ENCODE measurements at regions not wholly inside any gene's neighbourhood (a gene's known extent, or its start where the extent isn't known, plus 50 kb on each side); places are given as distances from the start of the nearest gene placed in this dataset.
"Not testable (repeated sequence)": the region's sequence is repeated elsewhere in the genome, so short reads cannot be mapped to it uniquely, and the experiment has no call there.

DNA sequence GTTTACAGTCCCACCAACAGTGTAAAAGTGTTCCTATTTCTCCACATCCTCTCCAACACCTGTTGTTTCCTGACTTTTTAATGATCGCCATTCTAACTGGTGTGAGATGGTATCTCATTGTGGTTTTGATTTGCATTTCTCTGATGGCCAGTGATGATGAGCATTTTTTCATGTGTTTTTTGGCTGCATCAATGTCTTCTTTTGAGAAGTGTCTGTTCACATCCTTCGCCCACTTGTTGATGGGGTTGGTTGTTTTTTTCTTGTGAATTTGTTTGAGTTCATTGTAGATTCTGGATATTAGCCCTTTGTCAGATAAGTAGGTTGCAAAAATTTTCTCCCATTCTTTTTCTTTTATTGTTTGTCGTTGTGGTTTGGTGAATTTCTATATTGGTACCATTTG lies 242.5 kb downstream of the LRIG3 start:
- DNase-seq: not testable (repeated sequence)

- DNase-seq: no peak
Measured at GRCh38 chr12:58678753-58679152, 241.6 kb downstream of the LRIG3 start.

- no peak for DNase-seq
Measured at GRCh38 chr12:58681730-58682129, 238.6 kb downstream of the LRIG3 start.

- DNase-seq: no peak
Measured at GRCh38 chr12:58695263-58695662, 225.0 kb downstream of the LRIG3 start.

GRCh38 chr12:58701536-58701935 lies 218.8 kb downstream of the LRIG3 start:
- no peak for DNase-seq

DNA sequence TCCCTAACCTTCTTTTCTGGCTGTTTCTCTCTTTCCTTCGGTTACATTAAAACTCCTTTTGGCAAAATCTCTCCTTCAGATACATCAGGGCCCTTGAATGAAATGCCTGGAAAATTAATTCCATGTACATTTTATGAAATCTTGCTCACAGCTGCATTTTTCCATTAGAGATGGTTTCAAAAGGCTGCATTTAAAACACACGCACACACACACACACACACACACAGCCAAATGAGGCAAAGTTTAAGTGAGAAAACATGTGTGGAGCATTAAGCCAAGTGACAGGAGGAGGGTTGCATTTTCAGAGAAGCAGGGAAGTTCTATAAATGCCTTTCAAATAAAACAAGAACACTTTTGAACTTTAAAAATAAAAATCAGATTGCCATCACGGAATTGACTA lies 216.4 kb downstream of the LRIG3 start:
- no peak for DNase-seq

- DNase-seq: not testable (repeated sequence)
Measured at GRCh38 chr12:58704770-58705169, 215.5 kb downstream of the LRIG3 start.

GRCh38 chr12:58710901-58711300 lies 209.4 kb downstream of the LRIG3 start:
- DNase-seq: no peak

GRCh38 chr12:58711974-58712373 lies 208.3 kb downstream of the LRIG3 start:
- no peak for DNase-seq

GRCh38 chr12:58712976-58713375 lies 207.3 kb downstream of the LRIG3 start:
- DNase-seq: no peak

- no peak for DNase-seq
Measured at GRCh38 chr12:58719161-58719560, 201.1 kb downstream of the LRIG3 start.

- no peak for DNase-seq
Measured at GRCh38 chr12:58720421-58720820, 199.9 kb downstream of the LRIG3 start.

DNA sequence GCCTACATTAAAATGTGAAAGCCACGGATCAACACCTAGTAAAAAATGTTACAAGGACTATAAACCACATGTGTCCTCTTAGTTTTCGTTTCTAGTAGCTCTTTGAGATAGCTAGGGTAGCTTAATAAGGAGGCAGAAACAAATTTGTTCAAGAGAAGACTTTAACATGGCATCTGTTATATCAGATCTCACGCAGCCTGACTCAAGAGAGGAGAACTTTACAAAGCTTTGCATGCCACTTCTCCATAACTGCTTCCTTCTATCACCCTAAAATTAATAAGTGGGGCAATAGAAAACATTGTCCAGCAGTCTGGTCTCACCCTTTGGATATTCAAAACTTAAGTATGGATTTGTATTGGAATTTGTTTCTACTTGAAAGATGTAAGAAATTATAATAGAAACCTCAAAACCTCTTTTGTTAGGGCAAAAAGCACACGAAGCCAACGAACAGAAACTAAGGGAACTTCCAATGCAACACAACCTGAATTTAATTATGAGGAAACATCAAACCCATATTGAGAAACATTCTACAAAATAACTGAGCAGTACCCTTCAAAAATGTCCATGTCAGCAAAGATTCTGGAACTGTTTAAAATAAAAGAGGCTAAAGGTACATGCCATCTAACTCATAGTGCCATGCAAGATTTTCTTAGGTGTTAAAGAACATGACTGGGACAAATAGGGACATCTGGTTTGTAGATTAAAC lies 194.8 kb downstream of the LRIG3 start:
- no peak for DNase-seq

DNA sequence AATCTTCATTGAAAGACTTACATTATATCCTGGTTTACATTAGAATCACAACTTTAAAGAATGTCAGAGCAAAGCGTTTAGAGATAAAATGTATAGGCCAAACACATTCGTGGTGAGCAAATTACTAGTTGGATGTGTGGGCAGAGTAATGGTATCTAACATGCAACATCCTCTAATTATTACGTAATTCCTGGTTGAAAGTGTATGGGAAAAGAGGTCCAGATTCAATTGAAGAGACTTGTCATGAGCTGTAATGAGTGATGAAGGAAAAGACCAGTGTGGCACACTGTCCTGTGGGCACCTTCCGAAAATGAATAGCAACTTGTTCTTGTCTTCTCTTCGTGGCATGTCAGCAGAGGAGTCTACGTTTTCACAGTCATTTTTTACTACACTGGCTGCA lies 192.8 kb downstream of the LRIG3 start:
- DNase-seq: no peak

DNA sequence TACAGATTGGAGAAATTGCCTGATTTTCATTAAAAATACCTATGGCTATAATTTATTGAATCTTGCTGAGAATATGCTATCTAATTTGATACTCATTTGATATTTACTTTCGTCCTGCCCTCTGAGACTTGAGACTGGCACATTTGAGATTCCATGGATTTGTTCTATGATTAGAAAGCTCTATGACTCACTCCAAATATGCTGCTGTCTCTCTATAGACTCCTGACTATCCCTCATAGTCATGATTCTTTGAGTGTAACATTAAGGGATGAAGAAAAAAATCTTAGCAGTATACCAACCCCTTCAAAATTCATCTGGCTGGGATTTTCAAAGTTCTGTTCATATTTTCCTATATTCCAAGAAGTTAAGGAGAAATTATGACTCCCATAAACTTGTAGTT lies 191.9 kb downstream of the LRIG3 start:
- no peak for DNase-seq

GRCh38 chr12:58731096-58731495 lies 189.2 kb downstream of the LRIG3 start:
- no peak for DNase-seq

DNA sequence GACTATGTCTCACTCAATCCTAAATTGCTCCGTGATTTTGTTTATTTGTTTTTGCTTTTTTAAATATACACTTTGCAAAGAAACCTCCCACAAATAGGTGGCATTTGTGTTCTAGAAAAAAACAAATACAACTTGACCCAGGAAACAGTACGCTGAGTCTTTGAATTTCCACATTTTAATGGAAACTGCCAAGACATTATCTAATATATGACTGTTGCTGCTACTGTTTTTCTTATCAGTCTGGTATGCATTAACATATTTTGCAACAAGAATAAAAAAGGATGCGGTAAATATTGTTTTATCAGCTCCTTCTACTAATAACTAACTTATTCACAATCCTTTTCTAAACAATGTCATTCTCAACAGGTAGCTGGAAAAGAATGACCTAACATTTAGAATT lies 187.4 kb downstream of the LRIG3 start:
- DNase-seq: no peak

DNA sequence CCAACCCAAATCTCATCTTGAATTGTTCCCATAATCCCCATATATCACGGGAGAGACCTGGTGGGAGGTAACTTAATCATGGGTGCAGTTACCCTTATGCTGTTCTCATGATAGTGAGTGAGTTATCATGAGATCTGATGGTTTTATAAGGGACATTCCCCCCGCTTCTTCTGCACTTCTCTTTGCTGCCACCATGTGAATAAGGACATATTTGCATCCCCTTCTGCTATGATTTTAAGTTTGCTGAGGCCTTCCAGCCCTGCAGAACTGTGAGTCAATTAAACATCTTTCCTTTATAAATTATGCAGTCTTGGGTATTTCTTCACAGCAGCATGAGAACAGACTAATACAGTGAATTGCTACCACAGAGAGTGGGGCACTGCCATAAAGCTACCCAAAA lies 179.1 kb downstream of the LRIG3 start:
- no peak for DNase-seq

DNA sequence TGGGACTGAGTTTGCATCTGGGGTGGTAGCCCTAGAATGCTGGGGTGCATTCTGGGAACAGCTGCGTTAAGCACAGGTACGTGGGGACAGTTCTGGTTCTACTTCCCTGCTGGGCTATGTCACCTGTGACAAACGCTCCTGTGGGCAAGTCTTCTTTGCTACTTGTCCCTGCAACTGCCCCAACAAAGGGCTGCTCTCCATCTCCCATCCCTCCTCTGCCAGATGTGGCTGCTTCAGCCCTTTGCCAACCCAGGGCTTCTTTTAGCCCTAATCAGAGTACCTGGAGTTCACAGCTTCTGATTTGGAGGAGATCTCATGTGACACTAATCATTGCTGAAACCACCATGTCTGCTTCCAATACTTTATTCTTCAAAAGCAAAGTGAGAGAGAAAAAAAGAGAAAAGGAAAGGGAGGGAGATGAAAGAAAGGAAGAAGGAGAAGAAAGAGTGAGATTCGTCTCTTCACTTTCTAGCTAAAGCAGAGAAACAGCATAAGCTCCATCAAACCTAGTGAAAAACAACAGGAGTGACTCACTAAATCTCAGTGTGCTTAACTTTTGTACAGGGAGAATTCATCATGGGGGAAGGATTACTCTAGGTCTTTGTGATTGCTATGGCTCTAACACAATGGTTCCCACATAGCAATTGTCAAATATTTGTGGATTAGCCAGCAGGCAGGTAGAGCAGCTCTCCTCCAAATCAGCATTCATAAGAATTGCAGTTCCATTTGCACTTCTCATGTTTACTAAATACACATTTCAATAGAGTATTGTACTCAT lies 174.8 kb downstream of the LRIG3 start:
- no peak for DNase-seq

GRCh38 chr12:58747533-58747932 lies 172.8 kb downstream of the LRIG3 start:
- no peak for DNase-seq

GRCh38 chr12:58750484-58750883 lies 169.8 kb downstream of the LRIG3 start:
- no peak for DNase-seq

GRCh38 chr12:58757422-58757821 lies 162.9 kb downstream of the LRIG3 start:
- no peak for DNase-seq

DNA sequence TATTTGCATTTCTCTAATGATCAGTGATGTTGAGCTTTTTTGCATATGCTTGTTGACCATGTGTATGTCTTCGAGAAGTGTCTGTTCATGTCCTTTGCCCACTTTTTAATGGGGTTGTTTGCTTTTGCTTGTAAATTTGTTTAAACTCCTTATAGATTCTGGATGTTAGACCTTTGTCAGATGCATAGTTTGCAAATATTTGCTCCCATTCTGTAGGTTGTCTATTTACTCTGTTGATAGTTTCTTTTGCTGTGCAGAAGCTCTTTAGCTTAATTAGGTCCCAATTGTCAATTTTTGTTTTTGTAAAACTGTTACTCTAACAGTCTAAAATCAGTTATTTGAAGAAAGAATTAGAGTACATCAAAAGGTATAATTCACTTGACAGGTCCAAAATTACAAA lies 160.6 kb downstream of the LRIG3 start:
- DNase-seq: not testable (repeated sequence)

- no peak for DNase-seq
Measured at GRCh38 chr12:58761308-58761707, 159.0 kb downstream of the LRIG3 start.

Data from stimulated activated naive CD4-positive, alpha-beta T cell (primary cell).